ENCODE measurements at regions not wholly inside any gene's neighbourhood (a gene's known extent, or its start where the extent isn't known, plus 50 kb on each side); places are given as distances from the start of the nearest gene placed in this dataset.
"Not testable (repeated sequence)": the region's sequence is repeated elsewhere in the genome, so short reads cannot be mapped to it uniquely, and the experiment has no call there.

DNA sequence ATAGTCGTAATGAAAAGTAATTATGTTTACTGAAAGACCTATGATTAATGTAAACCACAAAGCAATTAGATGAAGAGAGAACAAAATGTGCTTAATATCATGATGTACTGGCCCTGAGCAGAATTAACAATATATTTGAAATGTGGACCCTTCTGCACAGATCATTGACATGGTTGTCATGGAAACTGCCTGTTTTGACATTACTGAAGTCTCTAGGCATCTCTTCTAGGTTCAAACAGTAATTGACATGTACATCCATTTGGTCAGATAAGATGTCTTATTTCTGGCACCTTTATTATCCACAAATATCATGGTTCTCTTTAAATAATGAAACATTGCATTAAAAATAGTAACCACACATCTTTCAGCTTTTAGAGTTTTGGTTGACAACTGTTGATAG, 251.7 kb upstream of the GNPDA2 start:
- in situ Hi-C loops (cut with MboI; ENCODE audit: low pct_unique_long_range_greater_than_20kb, low sequenced_read_pairs, unreplicated experiment) = no loop called here
- DNase-seq (ENCODE audit: low spot score) = no peak
- TF ChIP-seq, protein P1, sequence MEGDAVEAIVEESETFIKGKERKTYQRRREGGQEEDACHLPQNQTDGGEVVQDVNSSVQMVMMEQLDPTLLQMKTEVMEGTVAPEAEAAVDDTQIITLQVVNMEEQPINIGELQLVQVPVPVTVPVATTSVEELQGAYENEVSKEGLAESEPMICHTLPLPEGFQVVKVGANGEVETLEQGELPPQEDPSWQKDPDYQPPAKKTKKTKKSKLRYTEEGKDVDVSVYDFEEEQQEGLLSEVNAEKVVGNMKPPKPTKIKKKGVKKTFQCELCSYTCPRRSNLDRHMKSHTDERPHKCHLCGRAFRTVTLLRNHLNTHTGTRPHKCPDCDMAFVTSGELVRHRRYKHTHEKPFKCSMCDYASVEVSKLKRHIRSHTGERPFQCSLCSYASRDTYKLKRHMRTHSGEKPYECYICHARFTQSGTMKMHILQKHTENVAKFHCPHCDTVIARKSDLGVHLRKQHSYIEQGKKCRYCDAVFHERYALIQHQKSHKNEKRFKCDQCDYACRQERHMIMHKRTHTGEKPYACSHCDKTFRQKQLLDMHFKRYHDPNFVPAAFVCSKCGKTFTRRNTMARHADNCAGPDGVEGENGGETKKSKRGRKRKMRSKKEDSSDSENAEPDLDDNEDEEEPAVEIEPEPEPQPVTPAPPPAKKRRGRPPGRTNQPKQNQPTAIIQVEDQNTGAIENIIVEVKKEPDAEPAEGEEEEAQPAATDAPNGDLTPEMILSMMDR (IDR thresholded peaks at IDR 0.05; ENCODE audit: extremely low read depth, insufficient read depth, missing control alignments) = no peak

- TF ChIP-seq, protein P1 (IDR thresholded peaks at IDR 0.05; ENCODE audit: extremely low read depth, insufficient read depth, missing control alignments) = no peak
- DNase-seq (ENCODE audit: low spot score) = no peak
- in situ Hi-C loops (cut with MboI; ENCODE audit: low pct_unique_long_range_greater_than_20kb, low sequenced_read_pairs, unreplicated experiment) = no loop called here
Measured at GRCh38 chr4:44965435-44966095, 239.2 kb upstream of the GNPDA2 start.

DNA sequence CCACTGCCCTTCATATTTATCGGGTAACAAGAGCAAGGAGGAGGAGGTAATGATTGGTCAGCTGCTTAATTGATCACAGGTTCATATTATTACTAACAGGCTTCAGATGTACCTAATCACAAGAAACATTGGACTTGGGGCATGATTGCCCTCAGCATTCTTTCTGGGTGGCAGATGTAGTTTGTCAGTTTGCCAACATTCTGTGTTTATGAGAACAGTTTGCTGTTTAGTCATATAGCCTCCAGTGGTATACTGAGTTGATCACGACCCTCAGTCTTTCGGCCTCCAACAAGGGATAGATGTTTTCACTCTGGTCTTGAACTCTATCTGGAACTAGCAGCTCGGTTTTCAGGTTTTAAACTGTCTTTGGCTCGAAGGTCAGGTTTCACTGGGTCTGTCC, 237.7 kb upstream of the GNPDA2 start:
- not testable (repeated sequence) for DNase-seq (ENCODE audit: low spot score)

DNA sequence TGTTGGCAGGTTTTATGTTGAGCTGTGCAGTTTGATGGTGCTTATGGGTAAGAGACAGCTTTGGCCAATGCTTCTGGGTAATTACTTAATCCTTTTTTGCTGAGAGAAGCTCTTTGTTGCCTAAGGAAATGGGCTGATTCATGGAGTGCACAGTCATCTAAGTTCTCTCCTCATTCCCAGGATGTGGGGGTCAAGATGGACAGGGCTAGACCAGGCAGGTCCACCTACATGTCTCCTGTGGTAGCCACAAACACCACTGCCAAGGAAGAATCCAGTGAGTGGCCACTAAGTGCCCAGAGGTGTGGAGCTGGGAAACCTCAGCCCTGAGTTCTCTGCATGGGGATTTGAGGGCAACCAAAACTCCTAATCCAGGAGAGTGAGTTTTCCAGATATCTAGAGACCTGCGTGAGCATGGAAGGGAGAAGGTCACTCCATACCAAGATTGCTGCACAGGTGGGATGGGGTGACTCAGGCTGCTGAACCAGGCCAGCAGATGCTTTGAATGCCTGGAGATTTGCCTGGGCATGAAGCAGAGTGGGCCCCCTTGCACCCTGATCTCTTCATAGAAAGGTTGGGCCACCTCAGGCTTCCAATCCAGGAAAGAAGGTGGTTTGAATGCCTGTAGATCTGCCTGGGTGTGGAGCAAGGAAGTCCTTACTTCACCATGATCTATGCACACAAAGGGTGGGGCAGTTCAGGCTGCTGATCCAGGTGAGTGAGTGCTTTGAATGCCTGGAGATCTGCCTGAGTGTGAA, 234.8 kb upstream of the GNPDA2 start:
- in situ Hi-C loops (cut with MboI; ENCODE audit: low pct_unique_long_range_greater_than_20kb, low sequenced_read_pairs, unreplicated experiment) = no loop called here
- no peak for DNase-seq (ENCODE audit: low spot score)
- TF ChIP-seq, protein P1 (IDR thresholded peaks at IDR 0.05; ENCODE audit: extremely low read depth, insufficient read depth, missing control alignments) = no peak

More for the DNA sequence above, 237.7 kb upstream of the GNPDA2 start:
- in situ Hi-C loops (cut with MboI; ENCODE audit: low pct_unique_long_range_greater_than_20kb, low sequenced_read_pairs, unreplicated experiment) = not testable (repeated sequence)

GRCh38 chr4:44931720-44932119, 205.4 kb upstream of the GNPDA2 start:
- in situ Hi-C loops (cut with MboI; ENCODE audit: low pct_unique_long_range_greater_than_20kb, low sequenced_read_pairs, unreplicated experiment) = no loop called here
- DNase-seq (ENCODE audit: low spot score) = no peak

GRCh38 chr4:44928785-44929184, 202.4 kb upstream of the GNPDA2 start:
- TF ChIP-seq, protein P1 (IDR thresholded peaks at IDR 0.05; ENCODE audit: extremely low read depth, insufficient read depth, missing control alignments) = no peak
- in situ Hi-C loops (cut with MboI; ENCODE audit: low pct_unique_long_range_greater_than_20kb, low sequenced_read_pairs, unreplicated experiment) = no loop called here
- no peak for DNase-seq (ENCODE audit: low spot score)

More at GRCh38 chr4:44931720-44932119, 205.4 kb upstream of the GNPDA2 start:
- TF ChIP-seq, protein P1 (IDR thresholded peaks at IDR 0.05; ENCODE audit: extremely low read depth, insufficient read depth, missing control alignments) = no peak

All from GM13977 (cell line).